Keratinocyte (primary cell): ENCODE measurements at regions not wholly inside any gene's neighbourhood (a gene's known extent, or its start where the extent isn't known, plus 50 kb on each side); places are given as distances from the start of the nearest gene placed in this dataset.

Experiments
- DNase-seq: peaks from one replicate; pipeline ENCODE4 v3.0.0-alpha.2; 2011; ENCODE audit warnings: low read depth, missing footprints, low spot score
- FAIRE-seq: peaks from 2 replicates; lab custom pipeline; 2011; peaks lifted over from hg19 to GRCh38; lab: Jason Lieb, UNC
- H2AFZ ChIP-seq: 2 replicates; pipeline ENCODE4 v1.6.0; 2012; ENCODE audit warnings: low read length, control low read depth, inconsistent platforms; ENCODE audit not compliant: control insufficient read depth
- H3K27ac ChIP-seq: 2 replicates; pipeline ENCODE4 v1.5.1; 2011; ENCODE audit warnings: low read length; ENCODE audit not compliant: control insufficient read depth, insufficient read depth
- H3K27me3 ChIP-seq: 3 replicates; pipeline ENCODE4 v1.6.0; 2011; ENCODE audit warnings: low read length; ENCODE audit not compliant: control insufficient read depth, insufficient read depth; ENCODE audit errors: extremely low read depth
- H3K36me3 ChIP-seq, 2 experiments: 2 replicates in 1 of 2; 3 replicates in 1 of 2; pipeline ENCODE4 v1.5.1; 2011; ENCODE audit warnings: low read length in 2 of 2, mild to moderate bottlenecking in 1 of 2; ENCODE audit not compliant: control insufficient read depth in 2 of 2, insufficient read depth in 2 of 2; ENCODE audit errors: extremely low read depth in 1 of 2
- H3K4me1 ChIP-seq: 3 replicates; pipeline ENCODE4 v1.5.1; 2011; ENCODE audit warnings: low read length; ENCODE audit not compliant: control insufficient read depth, insufficient read depth; ENCODE audit errors: extremely low read depth
- H3K4me2 ChIP-seq: 3 replicates; pipeline ENCODE4 v1.6.0; 2011; ENCODE audit warnings: low read depth, low read length; ENCODE audit not compliant: control insufficient read depth, insufficient read depth; ENCODE audit errors: extremely low read depth
- H3K4me3 ChIP-seq, 3 experiments: fragments of 200-600 bp in 1 of 3; sonication (generic) in 1 of 3; 2 replicates in 2 of 3; 3 replicates in 1 of 3; pipeline ENCODE4 v1.5.1; 2011 to 2016; ENCODE audit warnings: low read length in 3 of 3, mild to moderate bottlenecking in 3 of 3, control low read depth in 2 of 3, inconsistent platforms in 1 of 3, low read depth in 1 of 3, mixed read lengths in 1 of 3, mixed run types in 1 of 3, moderate library complexity in 1 of 3; ENCODE audit not compliant: control insufficient read depth in 2 of 3, insufficient read depth in 2 of 3; ENCODE audit errors: extremely low read depth in 1 of 3
- H3K79me2 ChIP-seq: 2 replicates; pipeline ENCODE4 v1.6.0; 2012; ENCODE audit warnings: low read length; ENCODE audit not compliant: control insufficient read depth, insufficient read depth
- H3K9ac ChIP-seq: 3 replicates; pipeline ENCODE4 v1.6.0; 2011; ENCODE audit warnings: low read length; ENCODE audit not compliant: control insufficient read depth, insufficient read depth; ENCODE audit errors: extremely low read depth
- H3K9me1 ChIP-seq: 3 replicates; pipeline ENCODE4 v1.6.0; 2011; ENCODE audit warnings: low read length; ENCODE audit not compliant: control insufficient read depth, insufficient read depth; ENCODE audit errors: extremely low read depth
- H3K9me3 ChIP-seq: 2 replicates; pipeline ENCODE4 v1.5.1; 2012; ENCODE audit warnings: low read depth, low read length; ENCODE audit not compliant: control insufficient read depth
- H4K20me1 ChIP-seq: 3 replicates; pipeline ENCODE4 v1.6.0; 2011; ENCODE audit warnings: low read length; ENCODE audit not compliant: control insufficient read depth, insufficient read depth; ENCODE audit errors: extremely low read depth
- CTCF ChIP-seq, 3 experiments: IDR thresholded peaks in 1 of 3; conservative IDR thresholded peaks in 1 of 3; optimal IDR thresholded peaks in 1 of 3; 2 replicates in 2 of 3; 3 replicates in 1 of 3; pipeline versions ENCODE3 to v1.5.1; 2011; ENCODE audit warnings: low read length in 3 of 3, mild to moderate bottlenecking in 3 of 3, moderate library complexity in 2 of 3, control low read depth in 1 of 3, inconsistent platforms in 1 of 3; ENCODE audit not compliant: insufficient read depth in 2 of 3; ENCODE audit errors: extremely low read depth in 1 of 3
- EZH2 ChIP-seq: IDR thresholded peaks from one replicate; pipeline ENCODE4 v1.6.1; 2012; ENCODE audit warnings: inconsistent platforms, mild to moderate bottlenecking, low read length, moderate library complexity
- dilution Hi-C: fragments of 300-500 bp; cut with MboI; formaldehyde crosslinking; loops from one replicate; pipeline ENCODE4 v1.7.0; 2020; ENCODE audit warnings: low sequenced_read_pairs; ENCODE audit not compliant: extremely low pct_ligation_motif_present

- Histone ChIP-seq H3K79me2 (no peaks in the 10 kb centered on the region), H3K27me3 (no peaks in the 10 kb centered on the region), H3K4me2 (peak overlapping the region; percentile 80), H3K4me3 (no peak overlapping the region), H3K9me3 (no peaks in the 10 kb centered on the region), H3K9ac (no peak overlapping the region), H3K9me1 (no peaks in the 10 kb centered on the region), H2AFZ (no peak overlapping the region), H4K20me1 (no peaks in the 10 kb centered on the region), H3K4me1 (peaks cover 40% of the 10 kb centered on the region), H3K36me3 (no peaks in the 10 kb centered on the region), H3K27ac (peak overlapping the region; percentile 87)
- no peak for DNase-seq
- TF ChIP-seq CTCF (optimal IDR thresholded peaks at IDR 0.05 in 1 of 3, IDR thresholded peaks at IDR 0.05 in 1 of 3, conservative IDR thresholded peaks at IDR 0.05 in 1 of 3; ENCODE audit: extremely low read depth in 1 of 3, insufficient read depth in 2 of 3, low read length in 3 of 3): no peak
- no peak for TF ChIP-seq EZH2
- no peak for FAIRE-seq
- dilution Hi-C loops: no loop called here
Observed at GRCh38 chr10:3451516-3452172, 279.1 kb upstream of the PITRM1 start.

- H3K9me3 ChIP-seq: no peaks in the 10 kb centered on the region
- H3K9ac ChIP-seq: no peak overlapping the region
- no peak for FAIRE-seq
- dilution Hi-C loops: no loop called here
- no peaks in the 10 kb centered on the region for H4K20me1 ChIP-seq
- no peaks in the 10 kb centered on the region for H3K79me2 ChIP-seq
- DNase-seq: no peak
- H2AFZ ChIP-seq: no peak overlapping the region
- H3K9me1 ChIP-seq: no peaks in the 10 kb centered on the region
- TF ChIP-seq CTCF (optimal IDR thresholded peaks at IDR 0.05 in 1 of 3, IDR thresholded peaks at IDR 0.05 in 1 of 3, conservative IDR thresholded peaks at IDR 0.05 in 1 of 3; ENCODE audit: extremely low read depth in 1 of 3, insufficient read depth in 2 of 3, low read length in 3 of 3): no peak
- no peak for TF ChIP-seq EZH2
- no peak overlapping the region for H3K27ac ChIP-seq
- no peaks in the 10 kb centered on the region for H3K27me3 ChIP-seq
- H3K4me3 ChIP-seq: no peak overlapping the region
- no peaks in the 10 kb centered on the region for H3K36me3 ChIP-seq
- H3K4me1 ChIP-seq: no peaks in the 10 kb centered on the region
- H3K4me2 ChIP-seq: no peak overlapping the region
Observed at GRCh38 chr10:3446221-3446620, 273.6 kb upstream of the PITRM1 start.
